SK-N-SH treated with all-trans-retinoic acid at 6 μM for 48 hours (cell line): ENCODE measurements at regions not wholly inside any gene's neighbourhood (a gene's known extent, or its start where the extent isn't known, plus 50 kb on each side); places are given as distances from the start of the nearest gene placed in this dataset.
A peak's percentile ranks its signal among the peaks of the same experiment; 100 is the strongest.
"Not testable (repeated sequence)": the region's sequence is repeated elsewhere in the genome, so short reads cannot be mapped to it uniquely, and the experiment has no call there.

Experiments
- ATAC-seq: fragments of 200-7000 bp; cut with Tn5 transposase; 3 replicates; pipeline ENCODE4 v1.9.1; 2020; ENCODE audit warnings: mild to moderate bottlenecking, moderate library complexity
- ARNTL ChIP-seq: fragments of 450-650 bp; formaldehyde crosslinking; IDR thresholded peaks from 2 replicates; pipeline ENCODE4 v1.5.0; 2020; ENCODE audit warnings: low read depth, mild to moderate bottlenecking, moderate library complexity, borderline replicate concordance
- BACH2 ChIP-seq: fragments of 250-450 bp; sonication (Bioruptor Pico); IDR thresholded peaks from 2 replicates; pipeline ENCODE4 v1.9.0; 2021; ENCODE audit warnings: mild to moderate bottlenecking, borderline replicate concordance
- CSDC2 ChIP-seq: fragments of 250-450 bp; sonication (Bioruptor Pico); IDR thresholded peaks from 2 replicates; pipeline ENCODE4 v1.5.0; 2020; ENCODE audit warnings: mild to moderate bottlenecking, moderate library complexity
- CSRNP3 ChIP-seq: fragments of 250-450 bp; sonication (Bioruptor Pico); IDR thresholded peaks from 2 replicates; pipeline ENCODE4 v1.5.1; 2021; ENCODE audit warnings: mild to moderate bottlenecking, moderate library complexity
- ESRRG ChIP-seq: fragments of 250-450 bp; sonication (Bioruptor Pico); IDR thresholded peaks from 2 replicates; pipeline ENCODE4 v1.6.1; 2021; ENCODE audit warnings: mild to moderate bottlenecking
- GLIS3 ChIP-seq: fragments of 250-450 bp; sonication (Bioruptor Pico); IDR thresholded peaks from 2 replicates; pipeline ENCODE4 v1.5.0; 2020; ENCODE audit warnings: mild to moderate bottlenecking, moderate library complexity
- OSR1 ChIP-seq: fragments of 250-450 bp; sonication (Bioruptor Pico); IDR thresholded peaks from 2 replicates; pipeline ENCODE4 v1.8.0; 2022; ENCODE audit warnings: moderate library complexity, mild to moderate bottlenecking, inconsistent platforms
- PATZ1 ChIP-seq: fragments of 250-450 bp; sonication (Bioruptor Pico); IDR thresholded peaks from 2 replicates; pipeline ENCODE4 v1.8.0; 2020; ENCODE audit warnings: mild to moderate bottlenecking, moderate library complexity, borderline replicate concordance
- PPARA ChIP-seq: fragments of 250-450 bp; sonication (Bioruptor Pico); IDR thresholded peaks from 2 replicates; pipeline ENCODE4 v1.5.0; 2020; ENCODE audit warnings: mild to moderate bottlenecking, borderline replicate concordance
- RARB ChIP-seq: fragments of 250-450 bp; sonication (Bioruptor Pico); IDR thresholded peaks from 2 replicates; pipeline ENCODE4 v1.8.0; 2021; ENCODE audit warnings: mild to moderate bottlenecking, moderate library complexity
- SNAI2 ChIP-seq: fragments of 250-450 bp; sonication (Bioruptor Pico); IDR thresholded peaks from 2 replicates; pipeline ENCODE4 v1.5.0; 2020; ENCODE audit warnings: mild to moderate bottlenecking, moderate library complexity
- TCF4 ChIP-seq: fragments of 250-450 bp; sonication (Bioruptor Pico); IDR thresholded peaks from 2 replicates; pipeline ENCODE4 v1.8.0; 2021; ENCODE audit warnings: mild to moderate bottlenecking, moderate library complexity, borderline replicate concordance
- TOX ChIP-seq: fragments of 250-450 bp; sonication (Bioruptor Pico); IDR thresholded peaks from 2 replicates; pipeline ENCODE4 v1.8.0; 2021; ENCODE audit warnings: mild to moderate bottlenecking, moderate library complexity, borderline replicate concordance
- ZC3H10 ChIP-seq: fragments of 250-450 bp; sonication (Bioruptor Pico); IDR thresholded peaks from 2 replicates; pipeline ENCODE4 v1.5.1; 2021; ENCODE audit warnings: mild to moderate bottlenecking, moderate library complexity
- ZFP3 ChIP-seq: fragments of 250-450 bp; sonication (Bioruptor Pico); IDR thresholded peaks from 2 replicates; pipeline ENCODE4 v1.5.0; 2020; ENCODE audit warnings: mild to moderate bottlenecking, moderate library complexity
- ZFP30 ChIP-seq: fragments of 450-650 bp; formaldehyde crosslinking; IDR thresholded peaks from 2 replicates; pipeline ENCODE4 v1.5.0; 2022; ENCODE audit warnings: mild to moderate bottlenecking, moderate library complexity
- ZNF565 ChIP-seq: fragments of 450-650 bp; formaldehyde crosslinking; conservative IDR thresholded peaks from 2 replicates; pipeline ENCODE4 v1.5.0; 2020; ENCODE audit warnings: low read depth, mild to moderate bottlenecking, moderate library complexity
- ZNF8 ChIP-seq: fragments of 450-650 bp; formaldehyde crosslinking; IDR thresholded peaks from 2 replicates; pipeline ENCODE4 v1.5.0; 2020; ENCODE audit warnings: mild to moderate bottlenecking, moderate library complexity
- TF ChIP-seq, protein P1 (sequence below): fragments of 250-450 bp; sonication (Bioruptor Pico); IDR thresholded peaks from 2 replicates; pipeline ENCODE4 v1.5.0; 2020; ENCODE audit warnings: mild to moderate bottlenecking, moderate library complexity
- TF ChIP-seq, protein P2 (sequence below): fragments of 250-450 bp; sonication (Bioruptor Pico); IDR thresholded peaks from 2 replicates; pipeline ENCODE4 v1.8.0; 2021; ENCODE audit warnings: low read depth, mild to moderate bottlenecking, moderate library complexity, borderline replicate concordance

- ATAC-seq, result peak; percentile 98
- TF ChIP-seq TOX (CRISPR knock-in tag) (peak; percentile 77), ZC3H10 (CRISPR knock-in tag) (0 out of 2 replicates have a peak, but pooled peaks have one; percentile 32), ZFP3 (no peak)
Measured at GRCh38 chr1:173392895-173393658, 84.1 kb upstream of the PRDX6 start.

GRCh38 chr1:173393659-173394000, 83.5 kb upstream of the PRDX6 start:
- no peak for TF ChIP-seq SNAI2
- no peak for TF ChIP-seq CSDC2 (CRISPR knock-in tag)
- TF ChIP-seq ZNF8, result no peak
- no peak for TF ChIP-seq CSRNP3 (CRISPR knock-in tag)
- no peak for TF ChIP-seq PATZ1 (CRISPR knock-in tag)
- no peak for TF ChIP-seq TCF4
- ATAC-seq, result peak; percentile 50

DNA sequence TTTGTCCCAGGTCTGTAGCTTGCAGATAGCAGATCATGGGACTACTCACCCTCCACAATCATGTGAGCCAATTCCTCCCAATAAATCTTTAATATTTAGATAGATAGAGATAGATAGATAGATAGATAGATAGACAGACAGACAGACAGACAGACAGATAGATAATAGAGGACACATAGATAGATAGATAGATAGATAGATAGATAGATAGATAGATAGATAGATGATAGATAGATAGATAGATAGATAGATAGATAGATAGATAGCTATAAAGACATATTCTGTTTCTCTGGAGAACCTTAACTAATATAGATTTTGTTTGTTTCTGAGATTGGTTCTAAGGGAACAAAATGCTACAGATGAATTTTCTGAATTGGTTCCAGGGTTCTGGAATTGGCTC, 82.3 kb upstream of the PRDX6 start:
- ATAC-seq, result not testable (repeated sequence)

DNA sequence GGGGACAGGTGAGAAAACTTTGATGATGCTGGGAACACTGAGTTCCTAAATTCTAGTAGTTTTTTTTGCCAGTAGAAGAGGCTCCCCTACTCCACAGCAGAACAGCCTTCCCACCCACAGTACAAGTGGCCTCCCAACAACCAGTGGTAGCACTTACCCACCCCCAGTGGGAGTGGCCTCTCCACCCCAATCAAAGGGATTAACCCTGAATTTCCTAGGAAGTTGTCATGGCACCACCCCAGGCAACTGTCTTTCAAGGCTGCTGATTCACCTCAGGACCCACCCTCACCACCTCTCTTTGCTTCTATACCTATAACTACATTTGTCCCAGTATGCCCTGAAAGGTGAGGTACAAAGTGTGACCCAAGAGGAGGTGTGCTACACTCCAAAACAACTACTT, 81.4 kb upstream of the PRDX6 start:
- TF ChIP-seq ZNF565 (CRISPR knock-in tag), result no peak
- no peak for TF ChIP-seq ZNF8
- TF ChIP-seq ESRRG, result no peak
- TF ChIP-seq, all 23 proteins: peak for 0
- no peak for ATAC-seq

- TF ChIP-seq, protein P1, sequence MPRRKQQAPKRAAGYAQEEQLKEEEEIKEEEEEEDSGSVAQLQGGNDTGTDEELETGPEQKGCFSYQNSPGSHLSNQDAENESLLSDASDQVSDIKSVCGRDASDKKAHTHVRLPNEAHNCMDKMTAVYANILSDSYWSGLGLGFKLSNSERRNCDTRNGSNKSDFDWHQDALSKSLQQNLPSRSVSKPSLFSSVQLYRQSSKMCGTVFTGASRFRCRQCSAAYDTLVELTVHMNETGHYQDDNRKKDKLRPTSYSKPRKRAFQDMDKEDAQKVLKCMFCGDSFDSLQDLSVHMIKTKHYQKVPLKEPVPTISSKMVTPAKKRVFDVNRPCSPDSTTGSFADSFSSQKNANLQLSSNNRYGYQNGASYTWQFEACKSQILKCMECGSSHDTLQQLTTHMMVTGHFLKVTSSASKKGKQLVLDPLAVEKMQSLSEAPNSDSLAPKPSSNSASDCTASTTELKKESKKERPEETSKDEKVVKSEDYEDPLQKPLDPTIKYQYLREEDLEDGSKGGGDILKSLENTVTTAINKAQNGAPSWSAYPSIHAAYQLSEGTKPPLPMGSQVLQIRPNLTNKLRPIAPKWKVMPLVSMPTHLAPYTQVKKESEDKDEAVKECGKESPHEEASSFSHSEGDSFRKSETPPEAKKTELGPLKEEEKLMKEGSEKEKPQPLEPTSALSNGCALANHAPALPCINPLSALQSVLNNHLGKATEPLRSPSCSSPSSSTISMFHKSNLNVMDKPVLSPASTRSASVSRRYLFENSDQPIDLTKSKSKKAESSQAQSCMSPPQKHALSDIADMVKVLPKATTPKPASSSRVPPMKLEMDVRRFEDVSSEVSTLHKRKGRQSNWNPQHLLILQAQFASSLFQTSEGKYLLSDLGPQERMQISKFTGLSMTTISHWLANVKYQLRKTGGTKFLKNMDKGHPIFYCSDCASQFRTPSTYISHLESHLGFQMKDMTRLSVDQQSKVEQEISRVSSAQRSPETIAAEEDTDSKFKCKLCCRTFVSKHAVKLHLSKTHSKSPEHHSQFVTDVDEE (CRISPR knock-in tag), result no peak
- TF ChIP-seq OSR1 (CRISPR knock-in tag) (no peak), ESRRG (no peak), SNAI2 (no peak)
- ATAC-seq, result no peak
Measured at GRCh38 chr1:173400387-173400995, 76.6 kb upstream of the PRDX6 start.

- TF ChIP-seq ARNTL (CRISPR knock-in tag) (no peak), GLIS3 (CRISPR knock-in tag) (no peak), ZNF8 (no peak), RARB (no peak), ZFP30 (CRISPR knock-in tag) (no peak), TOX (CRISPR knock-in tag) (no peak), BACH2 (CRISPR knock-in tag) (no peak), ZNF565 (CRISPR knock-in tag) (no peak), TCF4 (no peak), PPARA (CRISPR knock-in tag) (no peak)
- TF ChIP-seq, protein P2, sequence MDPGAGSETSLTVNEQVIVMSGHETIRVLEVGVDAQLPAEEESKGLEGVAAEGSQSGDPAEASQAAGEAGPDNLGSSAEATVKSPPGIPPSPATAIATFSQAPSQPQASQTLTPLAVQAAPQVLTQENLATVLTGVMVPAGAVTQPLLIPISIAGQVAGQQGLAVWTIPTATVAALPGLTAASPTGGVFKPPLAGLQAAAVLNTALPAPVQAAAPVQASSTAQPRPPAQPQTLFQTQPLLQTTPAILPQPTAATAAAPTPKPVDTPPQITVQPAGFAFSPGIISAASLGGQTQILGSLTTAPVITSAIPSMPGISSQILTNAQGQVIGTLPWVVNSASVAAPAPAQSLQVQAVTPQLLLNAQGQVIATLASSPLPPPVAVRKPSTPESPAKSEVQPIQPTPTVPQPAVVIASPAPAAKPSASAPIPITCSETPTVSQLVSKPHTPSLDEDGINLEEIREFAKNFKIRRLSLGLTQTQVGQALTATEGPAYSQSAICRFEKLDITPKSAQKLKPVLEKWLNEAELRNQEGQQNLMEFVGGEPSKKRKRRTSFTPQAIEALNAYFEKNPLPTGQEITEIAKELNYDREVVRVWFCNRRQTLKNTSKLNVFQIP (CRISPR knock-in tag), result no peak
- no peak for ATAC-seq
Measured at GRCh38 chr1:173403996-173404395, 73.1 kb upstream of the PRDX6 start.
